ENCODE measurements at regions not wholly inside any gene's neighbourhood (a gene's known extent, or its start where the extent isn't known, plus 50 kb on each side); places are given as distances from the start of the nearest gene placed in this dataset.
"Not testable (repeated sequence)": the region's sequence is repeated elsewhere in the genome, so short reads cannot be mapped to it uniquely, and the experiment has no call there.

- DNase-seq (ENCODE audit: extremely low read depth in 1 of 2, low read depth in 1 of 2): no peak
Observed at GRCh38 chr9:73095425-73095824, 56.2 kb upstream of the ANXA1 start.

DNA sequence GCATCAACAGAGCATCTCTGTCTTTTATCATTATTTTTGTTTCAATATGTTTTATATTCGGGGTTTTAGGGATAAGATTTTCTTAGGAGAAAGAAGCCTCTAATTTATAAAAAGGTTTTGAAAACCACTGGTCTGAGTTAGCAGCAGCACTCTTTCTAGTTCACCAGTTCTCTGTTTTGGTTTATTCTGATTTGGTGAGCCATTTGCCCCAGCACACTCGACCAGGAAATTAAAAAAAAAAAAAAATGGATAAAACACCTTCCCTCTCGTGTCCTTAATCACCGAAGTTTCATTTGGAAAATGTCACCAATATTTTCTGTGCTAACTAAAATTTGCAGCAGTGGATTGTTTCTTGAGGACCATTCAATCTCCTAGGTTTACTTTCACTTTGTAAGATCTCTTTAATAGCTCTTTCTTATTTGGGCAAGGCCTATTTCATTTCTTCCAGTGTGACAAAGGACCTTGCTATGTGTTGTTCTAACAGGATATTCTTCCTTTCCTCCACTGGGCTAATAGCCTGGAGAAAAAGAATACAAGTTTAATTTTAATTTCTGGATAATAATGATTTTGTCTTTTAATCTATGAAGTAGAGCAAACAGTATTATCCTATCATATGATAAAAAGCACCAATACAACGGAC lies 57.8 kb upstream of the ANXA1 start:
- no peak for DNase-seq (ENCODE audit: extremely low read depth in 1 of 2, low read depth in 1 of 2)

DNA sequence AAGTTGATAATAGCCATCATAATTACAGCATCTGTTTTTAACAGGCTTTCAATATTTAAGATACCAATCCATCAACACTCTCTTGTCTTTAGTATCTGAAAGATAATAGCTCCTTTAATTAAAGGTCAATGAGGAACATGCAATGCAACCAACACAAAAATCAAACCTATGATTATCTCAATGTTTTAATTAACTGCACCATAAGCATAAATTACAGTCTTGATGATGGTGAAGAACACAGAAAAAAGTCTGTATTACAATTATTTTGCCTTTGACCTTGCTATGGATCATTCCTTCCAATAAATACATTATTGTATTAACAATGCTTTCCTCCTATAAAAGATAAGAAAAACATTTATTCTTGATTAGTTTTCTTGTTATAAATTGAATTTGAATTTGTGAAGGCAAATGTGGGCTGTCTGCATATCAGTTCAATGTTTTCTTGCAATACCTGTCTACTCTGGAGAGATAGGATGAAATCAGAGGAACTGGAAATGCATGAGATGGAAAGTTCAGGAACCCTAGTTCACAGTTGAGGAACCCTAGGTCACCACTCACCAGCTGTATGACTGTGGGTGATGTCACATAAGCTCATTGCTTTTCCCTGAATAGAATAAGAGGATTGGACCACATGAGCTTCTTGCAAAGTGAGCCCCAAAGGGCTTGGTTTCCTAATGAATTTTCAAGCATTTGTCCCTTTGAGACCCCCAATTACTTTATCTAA lies 58.5 kb upstream of the ANXA1 start:
- no peak for DNase-seq (ENCODE audit: extremely low read depth in 1 of 2, low read depth in 1 of 2)

- DNase-seq (ENCODE audit: extremely low read depth in 1 of 2, low read depth in 1 of 2): no peak
Observed at GRCh38 chr9:73091909-73092308, 59.8 kb upstream of the ANXA1 start.

- DNase-seq (ENCODE audit: extremely low read depth in 1 of 2, low read depth in 1 of 2): no peak
Observed at GRCh38 chr9:73090214-73090613, 61.5 kb upstream of the ANXA1 start.

GRCh38 chr9:73089304-73089985 lies 62.2 kb upstream of the ANXA1 start:
- no peak for DNase-seq (ENCODE audit: extremely low read depth in 1 of 2, low read depth in 1 of 2)

- DNase-seq (ENCODE audit: extremely low read depth in 1 of 2, low read depth in 1 of 2): not testable (repeated sequence)
Observed at GRCh38 chr9:73087876-73088275, 63.8 kb upstream of the ANXA1 start.

- DNase-seq (ENCODE audit: extremely low read depth in 1 of 2, low read depth in 1 of 2): no peak
Observed at GRCh38 chr9:73083519-73083918, 68.1 kb upstream of the ANXA1 start.

GRCh38 chr9:73081979-73082657 lies 69.5 kb upstream of the ANXA1 start:
- no peak for DNase-seq (ENCODE audit: extremely low read depth in 1 of 2, low read depth in 1 of 2)

- no peak for DNase-seq (ENCODE audit: extremely low read depth in 1 of 2, low read depth in 1 of 2)
Observed at GRCh38 chr9:73080110-73080694, 71.5 kb upstream of the ANXA1 start.

DNA sequence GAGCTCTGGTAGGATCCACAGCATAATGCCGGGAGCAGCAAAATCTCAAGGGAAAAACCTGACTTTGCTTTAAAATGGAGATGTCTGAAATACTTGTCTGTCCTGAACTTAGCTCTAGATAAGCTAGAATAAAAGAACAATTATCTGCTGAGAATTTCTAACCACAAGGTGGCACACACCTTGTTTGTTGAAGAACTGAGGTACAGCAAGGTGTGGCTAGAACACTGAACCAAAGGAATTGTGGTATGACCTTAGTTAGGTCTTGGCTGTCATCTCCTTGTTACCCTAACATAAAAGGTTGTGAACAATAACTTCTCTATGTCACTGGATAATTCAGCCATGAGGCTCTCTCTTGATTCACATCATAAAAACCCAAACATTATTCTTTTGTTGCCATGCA lies 72.3 kb upstream of the ANXA1 start:
- no peak for DNase-seq (ENCODE audit: extremely low read depth in 1 of 2, low read depth in 1 of 2)

GRCh38 chr9:73077625-73078030 lies 74.0 kb upstream of the ANXA1 start:
- no peak for DNase-seq (ENCODE audit: extremely low read depth in 1 of 2, low read depth in 1 of 2)

DNA sequence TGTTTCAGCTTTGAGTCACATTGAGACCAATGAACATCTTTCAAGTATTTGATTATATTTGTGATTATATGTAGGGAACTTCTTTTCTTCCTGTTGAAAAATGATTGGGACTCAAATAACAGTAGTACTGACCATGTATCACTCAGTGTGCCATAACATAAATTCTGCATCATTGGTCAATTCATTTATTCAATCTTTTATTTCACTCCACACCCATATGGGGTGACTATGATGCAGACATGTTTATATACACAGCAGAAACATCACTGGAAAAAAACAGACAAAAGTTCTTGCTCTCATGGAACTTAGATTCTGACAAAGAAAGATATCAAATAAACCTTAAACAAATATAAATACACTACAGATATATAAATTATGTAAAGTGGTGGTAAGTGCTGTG lies 74.7 kb upstream of the ANXA1 start:
- no peak for DNase-seq (ENCODE audit: extremely low read depth in 1 of 2, low read depth in 1 of 2)

GRCh38 chr9:73074176-73074708 lies 77.4 kb upstream of the ANXA1 start:
- no peak for DNase-seq (ENCODE audit: extremely low read depth in 1 of 2, low read depth in 1 of 2)

DNA sequence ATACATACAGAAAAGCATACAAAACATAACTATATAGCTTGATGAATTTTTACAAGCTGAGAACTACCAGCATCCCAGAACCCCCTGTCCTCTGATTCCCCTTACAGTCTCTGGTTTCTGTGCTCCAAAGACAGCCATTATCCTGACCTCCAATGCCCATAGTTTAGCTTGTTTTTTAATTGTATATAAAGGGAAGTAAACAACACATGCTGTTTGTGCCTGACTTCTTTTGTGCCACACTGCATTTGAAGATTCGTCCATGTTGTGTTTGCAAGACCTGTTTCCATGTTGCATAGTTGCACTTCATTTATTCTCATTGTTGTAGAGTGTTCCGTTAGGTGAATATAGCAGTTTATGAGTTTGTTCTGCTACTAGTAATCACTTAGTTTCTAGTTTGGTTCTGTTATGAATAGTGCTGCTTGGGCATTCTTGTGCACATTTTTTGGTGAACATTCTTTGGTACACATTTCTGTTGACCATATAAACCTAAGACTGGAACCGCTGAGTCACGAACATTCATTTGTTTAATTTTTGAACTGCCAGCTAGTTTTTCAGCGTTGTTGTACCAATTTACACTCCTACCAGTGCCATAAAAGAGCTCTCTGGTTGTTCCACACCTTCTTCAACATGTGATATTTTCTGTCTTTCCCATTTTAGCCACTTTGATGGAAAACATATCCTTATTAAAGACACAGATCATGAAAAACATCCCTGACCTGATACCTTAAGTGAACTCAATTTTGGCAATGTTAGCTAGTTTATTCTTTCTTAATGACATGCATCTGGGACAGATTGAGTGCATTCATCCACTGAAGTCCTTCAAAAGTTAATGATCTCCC lies 78.1 kb upstream of the ANXA1 start:
- no peak for DNase-seq (ENCODE audit: extremely low read depth in 1 of 2, low read depth in 1 of 2)

GRCh38 chr9:73067074-73067473 lies 84.6 kb upstream of the ANXA1 start:
- peak in 1 of 2 donors; percentile 1 for DNase-seq (ENCODE audit: extremely low read depth in 1 of 2, low read depth in 1 of 2)

GRCh38 chr9:73065439-73065838 lies 86.2 kb upstream of the ANXA1 start:
- DNase-seq (ENCODE audit: extremely low read depth in 1 of 2, low read depth in 1 of 2): no peak

DNA sequence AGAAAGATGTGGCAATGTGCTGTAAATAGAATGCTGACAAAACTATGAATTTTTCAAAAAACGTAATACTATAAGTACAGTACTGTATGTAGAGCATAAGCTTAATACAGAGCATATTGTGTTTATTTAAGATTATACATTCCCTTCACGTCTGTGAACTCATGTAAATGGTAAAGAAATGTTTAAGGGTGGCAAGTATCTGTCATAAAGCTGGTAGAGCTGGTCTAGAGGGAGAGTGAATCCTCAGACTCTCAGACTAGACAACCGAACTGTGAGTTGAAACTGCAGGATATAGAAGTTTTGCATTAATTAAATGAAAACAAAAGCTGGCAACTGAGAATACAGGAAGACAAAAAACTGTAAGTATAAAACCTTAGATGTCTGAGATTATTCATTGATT lies 87.3 kb upstream of the ANXA1 start:
- no peak for DNase-seq (ENCODE audit: extremely low read depth in 1 of 2, low read depth in 1 of 2)

DNA sequence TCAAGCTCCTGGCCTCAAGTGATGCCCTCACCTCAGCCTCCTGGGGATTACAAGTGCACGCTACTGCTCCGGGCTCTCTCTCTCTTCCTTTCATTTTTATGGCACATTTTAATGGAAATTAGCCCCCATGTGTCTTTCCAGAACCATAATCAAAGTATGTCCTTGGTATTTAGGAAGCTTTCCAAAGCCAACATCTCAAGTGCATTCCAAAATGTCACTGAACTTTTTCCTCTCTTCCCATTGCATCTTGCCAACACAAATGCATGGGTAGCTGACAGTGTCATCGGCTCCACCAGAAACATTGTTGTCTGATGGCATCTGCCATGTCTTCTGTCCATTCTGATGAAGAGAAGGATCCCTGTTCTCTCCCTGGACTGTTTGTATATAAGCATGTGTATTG lies 90.5 kb upstream of the ANXA1 start:
- no peak for DNase-seq (ENCODE audit: extremely low read depth in 1 of 2, low read depth in 1 of 2)

GRCh38 chr9:73059247-73059646 lies 92.4 kb upstream of the ANXA1 start:
- DNase-seq (ENCODE audit: extremely low read depth in 1 of 2, low read depth in 1 of 2): no peak

Measured in stimulated activated CD8-positive, alpha-beta memory T cell treated with anti-CD3 and anti-CD28 coated beads, Interleukin-7, amount 100 ng/mL, for 48 hours (primary cell).